Astrocyte (in vitro differentiated cells and primary cell): ENCODE measurements at regions not wholly inside any gene's neighbourhood (a gene's known extent, or its start where the extent isn't known, plus 50 kb on each side); places are given as distances from the start of the nearest gene placed in this dataset.

Experiments used
- DNase-seq: peaks from one replicate; pipeline ENCODE4 v3.0.0-alpha.2; 2010; ENCODE audit warnings: low read depth
- FAIRE-seq: peaks from 2 replicates; lab custom pipeline; 2011; peaks lifted over from hg19 to GRCh38; lab: Jason Lieb, UNC
- H2AFZ ChIP-seq: 2 replicates; pipeline ENCODE4 v1.6.0; 2012; ENCODE audit warnings: low read depth, low read length, inconsistent platforms
- H3K27ac ChIP-seq: 2 replicates; pipeline ENCODE4 v1.5.1; 2011; ENCODE audit warnings: low read depth, low read length, inconsistent platforms
- H3K27me3 ChIP-seq: 2 replicates; pipeline ENCODE4 v1.6.0; 2011; ENCODE audit warnings: low read length, inconsistent platforms; ENCODE audit not compliant: insufficient read depth
- H3K36me3 ChIP-seq: 2 replicates; pipeline ENCODE4 v1.5.1; 2011; ENCODE audit warnings: low read length, inconsistent platforms; ENCODE audit not compliant: insufficient read depth
- H3K4me1 ChIP-seq: 2 replicates; pipeline ENCODE4 v1.5.1; 2011; ENCODE audit warnings: low read length, inconsistent platforms; ENCODE audit not compliant: insufficient read depth
- H3K4me2 ChIP-seq: 2 replicates; pipeline ENCODE4 v1.6.0; 2012; ENCODE audit warnings: low read length, inconsistent platforms
- H3K4me3 ChIP-seq: 2 replicates; pipeline ENCODE4 v1.5.1; 2011; ENCODE audit warnings: low read depth, mild to moderate bottlenecking, low read length, inconsistent platforms; ENCODE audit not compliant: insufficient read depth
- H3K79me2 ChIP-seq: 2 replicates; pipeline ENCODE4 v1.6.0; 2012; ENCODE audit warnings: mild to moderate bottlenecking, low read length, inconsistent platforms; ENCODE audit not compliant: insufficient read depth
- H3K9ac ChIP-seq: 2 replicates; pipeline ENCODE4 v1.6.0; 2012; ENCODE audit warnings: mild to moderate bottlenecking, low read length, inconsistent platforms
- H3K9me3 ChIP-seq: 2 replicates; pipeline ENCODE4 v1.5.1; 2012; ENCODE audit warnings: low read depth, mild to moderate bottlenecking, low read length, inconsistent platforms; ENCODE audit not compliant: insufficient read depth
- H4K20me1 ChIP-seq: 2 replicates; pipeline ENCODE4 v1.6.0; 2012; ENCODE audit warnings: low read length, inconsistent platforms; ENCODE audit not compliant: insufficient read depth
- H3K27ac Mint-ChIP-seq: one replicate; pipeline ENCODE4 v1.8.0; 2021; ENCODE audit warnings: mild to moderate bottlenecking, mixed read lengths; ENCODE audit not compliant: unreplicated experiment
- H3K27me3 Mint-ChIP-seq: one replicate; pipeline ENCODE4 v1.8.0; 2021; ENCODE audit warnings: low read depth, mixed read lengths; ENCODE audit not compliant: unreplicated experiment
- H3K36me3 Mint-ChIP-seq: one replicate; pipeline ENCODE4 v1.8.0; 2021; ENCODE audit warnings: low read depth, mixed read lengths; ENCODE audit not compliant: unreplicated experiment
- H3K4me1 Mint-ChIP-seq: one replicate; pipeline ENCODE4 v1.8.0; 2021; ENCODE audit warnings: low read depth, mixed read lengths; ENCODE audit not compliant: unreplicated experiment
- H3K4me3 Mint-ChIP-seq: one replicate; pipeline ENCODE4 v1.8.0; 2021; ENCODE audit warnings: mild to moderate bottlenecking, moderate library complexity, mixed read lengths; ENCODE audit not compliant: unreplicated experiment
- H3K9me3 Mint-ChIP-seq: one replicate; pipeline ENCODE4 v1.8.0; 2021; ENCODE audit warnings: mild to moderate bottlenecking, mixed read lengths; ENCODE audit not compliant: unreplicated experiment
- CTCF ChIP-seq: IDR thresholded peaks from 2 replicates; pipeline ENCODE4 v1.5.1; 2011; ENCODE audit warnings: low read depth, mild to moderate bottlenecking, inconsistent platforms, low read length, moderate library complexity; ENCODE audit not compliant: insufficient read depth
- EZH2 ChIP-seq: IDR thresholded peaks from 2 replicates; pipeline ENCODE4 v1.6.1; 2012; ENCODE audit warnings: mild to moderate bottlenecking, low read length, inconsistent platforms; ENCODE audit not compliant: insufficient read depth

GRCh38 chr4:57764856-57765255 is 654.7 kb upstream of the IGFBP7 start:
- no peak overlapping the region for H3K27ac Mint-ChIP-seq
- H3K27me3 Mint-ChIP-seq: no peaks in the 10 kb centered on the region
- no peak overlapping the region for H3K9ac ChIP-seq
- no peaks in the 10 kb centered on the region for H3K4me1 ChIP-seq
- H3K9me3 Mint-ChIP-seq: peaks cover 2% of the 10 kb centered on the region
- no peak overlapping the region for H3K4me3 Mint-ChIP-seq
- no peaks in the 10 kb centered on the region for H4K20me1 ChIP-seq
- no peaks in the 10 kb centered on the region for H3K36me3 Mint-ChIP-seq
- FAIRE-seq (no peak), DNase-seq (no peak)
- no peaks in the 10 kb centered on the region for H3K9me3 ChIP-seq
- TF ChIP-seq EZH2 (no peak), CTCF (no peak)
- H2AFZ ChIP-seq: no peak overlapping the region
- H3K4me1 Mint-ChIP-seq: peaks cover 9% of the 10 kb centered on the region
- no peak overlapping the region for H3K27ac ChIP-seq
- no peak overlapping the region for H3K4me2 ChIP-seq
- H3K79me2 ChIP-seq: no peaks in the 10 kb centered on the region
- no peaks in the 10 kb centered on the region for H3K27me3 ChIP-seq
- no peaks in the 10 kb centered on the region for H3K36me3 ChIP-seq
- H3K4me3 ChIP-seq: no peak overlapping the region

- Histone ChIP-seq H2AFZ (peak overlapping the region; percentile 23), H3K27me3 (no peaks in the 10 kb centered on the region), H3K4me3 (no peak overlapping the region), H3K9me3 (no peaks in the 10 kb centered on the region), H3K9ac (no peak overlapping the region), H3K4me1 (no peaks in the 10 kb centered on the region), H3K36me3 (no peaks in the 10 kb centered on the region), H4K20me1 (no peaks in the 10 kb centered on the region), H3K4me2 (no peak overlapping the region), H3K27ac (no peak overlapping the region), H3K79me2 (no peaks in the 10 kb centered on the region)
- H3K36me3 Mint-ChIP-seq: no peaks in the 10 kb centered on the region
- no peak overlapping the region for H3K4me3 Mint-ChIP-seq
- no peaks in the 10 kb centered on the region for H3K27me3 Mint-ChIP-seq
- TF ChIP-seq CTCF (no peak), EZH2 (no peak)
- peaks cover 9% of the 10 kb centered on the region for H3K4me1 Mint-ChIP-seq
- H3K27ac Mint-ChIP-seq: peak overlapping the region; percentile 36
- H3K9me3 Mint-ChIP-seq: peaks cover 1% of the 10 kb centered on the region
- no peak for DNase-seq
- no peak for FAIRE-seq
Observed at GRCh38 chr4:57763070-57763469, 652.9 kb upstream of the IGFBP7 start.

GRCh38 chr4:57740625-57741190 is 630.5 kb upstream of the IGFBP7 start:
- Mint-ChIP-seq H3K36me3 (no peaks in the 10 kb centered on the region), H3K27ac (peak overlapping the region; percentile 73), H3K4me1 (no peaks in the 10 kb centered on the region), H3K9me3 (no peaks in the 10 kb centered on the region), H3K4me3 (no peak overlapping the region), H3K27me3 (no peaks in the 10 kb centered on the region)
- H3K36me3 ChIP-seq: no peaks in the 10 kb centered on the region
- H3K27ac ChIP-seq: no peak overlapping the region
- no peaks in the 10 kb centered on the region for H3K4me1 ChIP-seq
- H3K4me3 ChIP-seq: no peak overlapping the region
- DNase-seq: no peak
- no peaks in the 10 kb centered on the region for H3K79me2 ChIP-seq
- FAIRE-seq: no peak
- no peak overlapping the region for H3K4me2 ChIP-seq
- TF ChIP-seq EZH2 (no peak), CTCF (no peak)
- no peaks in the 10 kb centered on the region for H4K20me1 ChIP-seq
- no peak overlapping the region for H2AFZ ChIP-seq
- no peaks in the 10 kb centered on the region for H3K27me3 ChIP-seq
- H3K9me3 ChIP-seq: no peaks in the 10 kb centered on the region
- no peak overlapping the region for H3K9ac ChIP-seq
